WTC11 (cell line): ENCODE measurements at regions not wholly inside any gene's neighbourhood (a gene's known extent, or its start where the extent isn't known, plus 50 kb on each side); places are given as distances from the start of the nearest gene placed in this dataset.

Experiments
- ATAC-seq: fragments of 200-7000 bp; cut with Tn5 transposase; 2 replicates; pipeline ENCODE4 v1.10.0; 2021; ENCODE audit warnings: mild to moderate bottlenecking, moderate library complexity
- CTCF ChIA-PET: fragments of 300-600 bp; sonication (Branson Sonifier 250); formaldehyde crosslinking; loops from one replicate; lab custom pipeline; 2021; ENCODE audit warnings: antibody characterized with exemption; lab: Charles Lee
- POLR2A ChIA-PET: fragments of 350-600 bp; sonication (Branson Sonifier 250); formaldehyde crosslinking; loops from one replicate; lab custom pipeline; 2021; ENCODE audit warnings: antibody characterized with exemption; lab: Charles Lee
- DNase-seq: peaks from one replicate; pipeline ENCODE4 v3.0.0; 2021; ENCODE audit warnings: low spot score
- H3K27ac Mint-ChIP-seq: 2 replicates; pipeline ENCODE4 v1.8.0; 2021; ENCODE audit warnings: mixed read lengths
- H3K27me3 Mint-ChIP-seq: 2 replicates; pipeline ENCODE4 v1.8.0; 2021; ENCODE audit warnings: low read depth, mild to moderate bottlenecking, moderate library complexity, mixed read lengths
- H3K36me3 Mint-ChIP-seq: 2 replicates; pipeline ENCODE4 v1.8.0; 2021; ENCODE audit warnings: mixed read lengths
- H3K4me1 Mint-ChIP-seq: 2 replicates; pipeline ENCODE4 v1.8.0; 2022; ENCODE audit warnings: mixed read lengths
- H3K4me3 Mint-ChIP-seq: 2 replicates; pipeline ENCODE4 v1.8.0; 2021; ENCODE audit warnings: mild to moderate bottlenecking, moderate library complexity, mixed read lengths
- H3K9me3 Mint-ChIP-seq: 2 replicates; pipeline ENCODE4 v1.8.0; 2021; ENCODE audit warnings: mixed read lengths
- ATF1 ChIP-seq: sonication (generic); formaldehyde crosslinking; IDR thresholded peaks from 2 replicates; pipeline ENCODE4 v1.8.1; 2023; ENCODE audit warnings: mild to moderate bottlenecking, moderate library complexity, missing genetic modification reagents
- FOXK1 ChIP-seq: sonication (generic); formaldehyde crosslinking; IDR thresholded peaks from 2 replicates; pipeline ENCODE4 v1.8.0; 2022; ENCODE audit warnings: mild to moderate bottlenecking, moderate library complexity, missing genetic modification reagents
- FOXP4 ChIP-seq: sonication (generic); formaldehyde crosslinking; IDR thresholded peaks from 2 replicates; pipeline ENCODE4 v1.8.0; 2022; ENCODE audit warnings: mild to moderate bottlenecking, missing genetic modification reagents
- IRF2 ChIP-seq: sonication (generic); formaldehyde crosslinking; IDR thresholded peaks from 2 replicates; pipeline ENCODE4 v1.8.0; 2022; ENCODE audit warnings: low read depth, missing genetic modification reagents, borderline replicate concordance
- NFATC4 ChIP-seq: fragments of 250-450 bp; sonication (Bioruptor Pico); IDR thresholded peaks from 2 replicates; pipeline ENCODE4 v1.9.0; 2021; ENCODE audit warnings: mild to moderate bottlenecking
- RELA ChIP-seq: sonication (generic); formaldehyde crosslinking; IDR thresholded peaks from 2 replicates; pipeline ENCODE4 v1.8.1; 2022; ENCODE audit warnings: missing genetic modification reagents, mild to moderate bottlenecking, borderline replicate concordance
- SOX15 ChIP-seq: fragments of 250-450 bp; sonication (Bioruptor Pico); IDR thresholded peaks from 2 replicates; pipeline ENCODE4 v1.9.0; 2021; ENCODE audit warnings: mild to moderate bottlenecking
- SP1 ChIP-seq: sonication (generic); formaldehyde crosslinking; conservative IDR thresholded peaks from 2 replicates; pipeline ENCODE4 v1.8.1; 2022; ENCODE audit warnings: missing genetic modification reagents
- TEAD4 ChIP-seq: sonication (generic); formaldehyde crosslinking; IDR thresholded peaks from 2 replicates; pipeline ENCODE4 v1.8.0; 2022; ENCODE audit warnings: mild to moderate bottlenecking, missing genetic modification reagents
- ZNF121 ChIP-seq: sonication (generic); formaldehyde crosslinking; IDR thresholded peaks from 2 replicates; pipeline ENCODE4 v1.8.0; 2023; ENCODE audit warnings: missing genetic modification reagents
- ZNF138 ChIP-seq: sonication (generic); formaldehyde crosslinking; conservative IDR thresholded peaks from 2 replicates; pipeline ENCODE4 v1.8.1; 2022; ENCODE audit warnings: mild to moderate bottlenecking, moderate library complexity, missing genetic modification reagents
- ZNF396 ChIP-seq: fragments of 250-450 bp; sonication (Bioruptor Pico); IDR thresholded peaks from 2 replicates; pipeline ENCODE4 v1.8.0; 2021; ENCODE audit warnings: mild to moderate bottlenecking, moderate library complexity, borderline replicate concordance
- ZNF416 ChIP-seq: fragments of 250-450 bp; sonication (Bioruptor Pico); IDR thresholded peaks from 2 replicates; pipeline ENCODE4 v1.9.0; 2021; ENCODE audit warnings: mild to moderate bottlenecking, inconsistent platforms
- ZNF532 ChIP-seq: fragments of 250-450 bp; sonication (Bioruptor Pico); IDR thresholded peaks from 2 replicates; pipeline ENCODE4 v1.9.0; 2021; ENCODE audit warnings: mild to moderate bottlenecking, borderline replicate concordance
- ZNF671 ChIP-seq: fragments of 250-450 bp; sonication (Bioruptor Pico); IDR thresholded peaks from 2 replicates; pipeline ENCODE4 v1.8.0; 2021; ENCODE audit warnings: mild to moderate bottlenecking
- TF ChIP-seq, protein P1 (sequence below): sonication (generic); formaldehyde crosslinking; IDR thresholded peaks from 2 replicates; pipeline ENCODE4 v1.8.1; 2023; ENCODE audit warnings: mild to moderate bottlenecking, missing genetic modification reagents, moderate library complexity
- TF ChIP-seq, protein P2 (sequence below): sonication (generic); formaldehyde crosslinking; IDR thresholded peaks from 2 replicates; pipeline ENCODE4 v1.8.0; 2023; ENCODE audit warnings: mild to moderate bottlenecking, missing genetic modification reagents
- TF ChIP-seq, protein P3 (sequence below): sonication (generic); formaldehyde crosslinking; IDR thresholded peaks from 2 replicates; pipeline ENCODE4 v1.8.1; 2022; ENCODE audit warnings: low read depth, missing genetic modification reagents, borderline replicate concordance
- TF ChIP-seq, protein P4 (sequence below): fragments of 250-450 bp; sonication (Bioruptor Pico); IDR thresholded peaks from 2 replicates; pipeline ENCODE4 v2.1.2; 2022; ENCODE audit warnings: mild to moderate bottlenecking, moderate library complexity

DNA sequence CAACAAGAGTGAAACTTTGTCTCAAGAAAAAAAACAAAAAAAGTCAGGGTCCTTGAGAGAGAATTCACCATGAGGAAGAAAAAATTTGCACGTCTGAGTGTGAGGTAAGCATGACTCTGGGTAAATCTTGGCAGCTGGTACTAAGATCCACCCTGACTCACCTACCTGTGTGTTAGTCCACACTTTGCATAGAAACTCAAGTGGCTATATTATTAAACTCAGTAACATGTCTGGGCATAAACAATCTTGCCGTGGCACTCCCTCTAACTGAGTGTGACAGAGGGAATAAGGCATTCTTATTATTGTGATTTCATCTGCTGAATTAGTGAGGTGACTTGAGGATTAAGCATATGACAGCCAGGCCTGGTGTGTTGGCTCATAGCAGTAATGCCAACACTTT lies 259.4 kb upstream of the VLDLR start:
- peaks cover 10% of the 10 kb centered on the region for H3K9me3 Mint-ChIP-seq
- no peak overlapping the region for H3K4me3 Mint-ChIP-seq
- peaks cover 33% of the 10 kb centered on the region for H3K4me1 Mint-ChIP-seq
- CTCF ChIA-PET: no interaction called here
- no peaks in the 10 kb centered on the region; the same call in 1 of the 2 replicates for H3K27me3 Mint-ChIP-seq
- no peak for DNase-seq
- no peak for ATAC-seq
- TF ChIP-seq NFATC4 (no peak), ZNF396 (CRISPR knock-in tag) (no peak), IRF2 (no peak), SP1 (CRISPR knock-in tag) (no peak), ZNF121 (CRISPR knock-in tag) (no peak), RELA (no peak)
- TF ChIP-seq, protein P1, sequence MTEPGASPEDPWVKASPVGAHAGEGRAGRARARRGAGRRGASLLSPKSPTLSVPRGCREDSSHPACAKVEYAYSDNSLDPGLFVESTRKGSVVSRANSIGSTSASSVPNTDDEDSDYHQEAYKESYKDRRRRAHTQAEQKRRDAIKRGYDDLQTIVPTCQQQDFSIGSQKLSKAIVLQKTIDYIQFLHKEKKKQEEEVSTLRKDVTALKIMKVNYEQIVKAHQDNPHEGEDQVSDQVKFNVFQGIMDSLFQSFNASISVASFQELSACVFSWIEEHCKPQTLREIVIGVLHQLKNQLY (CRISPR knock-in tag): no peak
- TF ChIP-seq, protein P2, sequence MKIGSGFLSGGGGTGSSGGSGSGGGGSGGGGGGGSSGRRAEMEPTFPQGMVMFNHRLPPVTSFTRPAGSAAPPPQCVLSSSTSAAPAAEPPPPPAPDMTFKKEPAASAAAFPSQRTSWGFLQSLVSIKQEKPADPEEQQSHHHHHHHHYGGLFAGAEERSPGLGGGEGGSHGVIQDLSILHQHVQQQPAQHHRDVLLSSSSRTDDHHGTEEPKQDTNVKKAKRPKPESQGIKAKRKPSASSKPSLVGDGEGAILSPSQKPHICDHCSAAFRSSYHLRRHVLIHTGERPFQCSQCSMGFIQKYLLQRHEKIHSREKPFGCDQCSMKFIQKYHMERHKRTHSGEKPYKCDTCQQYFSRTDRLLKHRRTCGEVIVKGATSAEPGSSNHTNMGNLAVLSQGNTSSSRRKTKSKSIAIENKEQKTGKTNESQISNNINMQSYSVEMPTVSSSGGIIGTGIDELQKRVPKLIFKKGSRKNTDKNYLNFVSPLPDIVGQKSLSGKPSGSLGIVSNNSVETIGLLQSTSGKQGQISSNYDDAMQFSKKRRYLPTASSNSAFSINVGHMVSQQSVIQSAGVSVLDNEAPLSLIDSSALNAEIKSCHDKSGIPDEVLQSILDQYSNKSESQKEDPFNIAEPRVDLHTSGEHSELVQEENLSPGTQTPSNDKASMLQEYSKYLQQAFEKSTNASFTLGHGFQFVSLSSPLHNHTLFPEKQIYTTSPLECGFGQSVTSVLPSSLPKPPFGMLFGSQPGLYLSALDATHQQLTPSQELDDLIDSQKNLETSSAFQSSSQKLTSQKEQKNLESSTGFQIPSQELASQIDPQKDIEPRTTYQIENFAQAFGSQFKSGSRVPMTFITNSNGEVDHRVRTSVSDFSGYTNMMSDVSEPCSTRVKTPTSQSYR (CRISPR knock-in tag): no peak
- H3K27ac Mint-ChIP-seq: no peak overlapping the region
- H3K36me3 Mint-ChIP-seq: no peaks in the 10 kb centered on the region
- POLR2A ChIA-PET: no interaction called here

DNA sequence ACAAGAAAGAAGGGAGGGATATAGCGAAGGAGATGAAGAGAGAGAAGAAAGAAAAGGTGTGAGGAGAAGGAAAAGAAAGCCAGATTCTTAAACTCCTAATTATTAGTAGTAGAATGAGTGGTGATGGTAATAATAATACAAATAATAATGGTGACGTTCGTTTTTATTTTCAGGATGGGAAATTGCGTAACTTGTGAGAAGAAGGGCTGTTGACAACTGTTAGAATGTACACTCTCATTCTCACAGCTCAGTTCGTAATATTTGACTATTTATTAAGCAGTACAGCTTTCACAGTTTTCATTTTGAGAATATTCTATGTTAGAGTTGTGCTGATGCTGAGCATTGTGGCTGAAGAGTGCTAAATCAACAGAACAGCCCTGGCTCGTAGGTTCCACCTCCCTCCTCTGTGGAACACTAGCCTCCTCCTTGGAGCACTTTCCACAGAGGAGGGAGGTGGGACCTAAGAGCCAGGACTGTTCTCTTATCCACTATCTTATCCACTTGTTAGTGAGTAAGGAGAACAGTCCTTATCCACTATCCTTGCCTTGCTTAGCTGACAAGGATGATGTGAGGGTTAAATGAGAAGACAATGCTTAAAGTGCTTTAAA lies 258.3 kb upstream of the VLDLR start:
- H3K27me3 Mint-ChIP-seq: no peaks in the 10 kb centered on the region; the same call in 1 of the 2 replicates
- peaks cover 5% of the 10 kb centered on the region for H3K9me3 Mint-ChIP-seq
- no peak overlapping the region for H3K27ac Mint-ChIP-seq
- ATAC-seq (no peak), DNase-seq (no peak)
- no peak overlapping the region for H3K4me3 Mint-ChIP-seq
- no peaks in the 10 kb centered on the region for H3K36me3 Mint-ChIP-seq
- TF ChIP-seq FOXP4 (CRISPR knock-in tag) (no peak), TEAD4 (CRISPR knock-in tag) (no peak), FOXK1 (CRISPR knock-in tag) (no peak), SOX15 (no peak)
- TF ChIP-seq, protein P3, sequence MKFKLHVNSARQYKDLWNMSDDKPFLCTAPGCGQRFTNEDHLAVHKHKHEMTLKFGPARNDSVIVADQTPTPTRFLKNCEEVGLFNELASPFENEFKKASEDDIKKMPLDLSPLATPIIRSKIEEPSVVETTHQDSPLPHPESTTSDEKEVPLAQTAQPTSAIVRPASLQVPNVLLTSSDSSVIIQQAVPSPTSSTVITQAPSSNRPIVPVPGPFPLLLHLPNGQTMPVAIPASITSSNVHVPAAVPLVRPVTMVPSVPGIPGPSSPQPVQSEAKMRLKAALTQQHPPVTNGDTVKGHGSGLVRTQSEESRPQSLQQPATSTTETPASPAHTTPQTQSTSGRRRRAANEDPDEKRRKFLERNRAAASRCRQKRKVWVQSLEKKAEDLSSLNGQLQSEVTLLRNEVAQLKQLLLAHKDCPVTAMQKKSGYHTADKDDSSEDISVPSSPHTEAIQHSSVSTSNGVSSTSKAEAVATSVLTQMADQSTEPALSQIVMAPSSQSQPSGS (CRISPR knock-in tag): no peak
- ChIA-PET CTCF (interaction anchor here (0.6 kb wide), 1 partner anchor 446 kb away, joined by 4 read pairs; no protein-coding TSS in a partner anchor), POLR2A (no interaction called here)
- H3K4me1 Mint-ChIP-seq: peaks cover 33% of the 10 kb centered on the region

GRCh38 chr9:2363781-2364180 lies 257.8 kb upstream of the VLDLR start:
- DNase-seq (no peak), ATAC-seq (no peak)
- Mint-ChIP-seq H3K9me3 (peaks cover 5% of the 10 kb centered on the region), H3K27ac (no peak overlapping the region), H3K27me3 (no peaks in the 10 kb centered on the region; the same call in 1 of the 2 replicates), H3K36me3 (no peaks in the 10 kb centered on the region), H3K4me1 (peaks cover 33% of the 10 kb centered on the region), H3K4me3 (no peak overlapping the region)
- POLR2A ChIA-PET: no interaction called here
- CTCF ChIA-PET: no interaction called here
- TF ChIP-seq ZNF532 (CRISPR knock-in tag): no peak
- no peak for TF ChIP-seq ATF1 (CRISPR knock-in tag)
- TF ChIP-seq ZNF671 (CRISPR knock-in tag): no peak
- TF ChIP-seq ZNF416 (CRISPR knock-in tag): no peak
- TF ChIP-seq, protein P4, sequence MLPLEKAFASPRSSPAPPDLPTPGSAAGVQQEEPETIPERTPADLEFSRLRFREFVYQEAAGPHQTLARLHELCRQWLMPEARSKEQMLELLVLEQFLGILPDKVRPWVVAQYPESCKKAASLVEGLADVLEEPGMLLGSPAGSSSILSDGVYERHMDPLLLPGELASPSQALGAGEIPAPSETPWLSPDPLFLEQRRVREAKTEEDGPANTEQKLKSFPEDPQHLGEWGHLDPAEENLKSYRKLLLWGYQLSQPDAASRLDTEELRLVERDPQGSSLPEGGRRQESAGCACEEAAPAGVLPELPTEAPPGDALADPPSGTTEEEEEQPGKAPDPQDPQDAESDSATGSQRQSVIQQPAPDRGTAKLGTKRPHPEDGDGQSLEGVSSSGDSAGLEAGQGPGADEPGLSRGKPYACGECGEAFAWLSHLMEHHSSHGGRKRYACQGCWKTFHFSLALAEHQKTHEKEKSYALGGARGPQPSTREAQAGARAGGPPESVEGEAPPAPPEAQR (CRISPR knock-in tag): no peak
- TF ChIP-seq ZNF138 (CRISPR knock-in tag): no peak
